C4-2B (cell line): ENCODE measurements at regions not wholly inside any gene's neighbourhood (a gene's known extent, or its start where the extent isn't known, plus 50 kb on each side); places are given as distances from the start of the nearest gene placed in this dataset.
"Not testable (repeated sequence)": the region's sequence is repeated elsewhere in the genome, so short reads cannot be mapped to it uniquely, and the experiment has no call there.

ENCODE experiments used
- CTCF ChIP-seq: fragments of 450-650 bp; conservative IDR thresholded peaks from 2 replicates; pipeline ENCODE4 v1.5.1; 2017; ENCODE audit warnings: mild to moderate bottlenecking
- ZFX ChIP-seq: fragments of 450-650 bp; IDR thresholded peaks from 2 replicates; pipeline ENCODE4 v1.6.1; 2017

- TF ChIP-seq CTCF, ZFX: not testable (repeated sequence)
Measured at GRCh38 chr20:43327234-43327633, 130.5 kb upstream of the SRSF6 start.
